Activated T-helper 17 cell treated with anti-CD3 and anti-CD28 coated beads, Interleukin-2, amount 50 U/mL, for 72 hours (primary cell): ENCODE measurements at regions not wholly inside any gene's neighbourhood (a gene's known extent, or its start where the extent isn't known, plus 50 kb on each side); places are given as distances from the start of the nearest gene placed in this dataset.

Experiments
- ATAC-seq: fragments of 150-1000 bp; cut with Tn5 transposase; replicated peaks from 2 replicates; pipeline ENCODE4 v1.10.0; 2021; ENCODE audit warnings: mild to moderate bottlenecking, moderate library complexity
- H3K27ac Mint-ChIP-seq: one replicate; pipeline ENCODE4 v1.8.0; 2022; ENCODE audit warnings: mixed read lengths
- H3K27me3 Mint-ChIP-seq: one replicate; pipeline ENCODE4 v1.8.0; 2022; ENCODE audit warnings: mixed read lengths
- H3K36me3 Mint-ChIP-seq: one replicate; pipeline ENCODE4 v1.8.0; 2022; ENCODE audit warnings: low read depth, mild to moderate bottlenecking, mixed read lengths
- H3K4me1 Mint-ChIP-seq: one replicate; pipeline ENCODE4 v1.8.0; 2022; ENCODE audit warnings: mixed read lengths
- H3K4me3 Mint-ChIP-seq: one replicate; pipeline ENCODE4 v1.8.0; 2022; ENCODE audit warnings: mild to moderate bottlenecking, mixed read lengths
- H3K9me3 Mint-ChIP-seq: one replicate; pipeline ENCODE4 v1.8.0; 2022; ENCODE audit warnings: mixed read lengths

DNA sequence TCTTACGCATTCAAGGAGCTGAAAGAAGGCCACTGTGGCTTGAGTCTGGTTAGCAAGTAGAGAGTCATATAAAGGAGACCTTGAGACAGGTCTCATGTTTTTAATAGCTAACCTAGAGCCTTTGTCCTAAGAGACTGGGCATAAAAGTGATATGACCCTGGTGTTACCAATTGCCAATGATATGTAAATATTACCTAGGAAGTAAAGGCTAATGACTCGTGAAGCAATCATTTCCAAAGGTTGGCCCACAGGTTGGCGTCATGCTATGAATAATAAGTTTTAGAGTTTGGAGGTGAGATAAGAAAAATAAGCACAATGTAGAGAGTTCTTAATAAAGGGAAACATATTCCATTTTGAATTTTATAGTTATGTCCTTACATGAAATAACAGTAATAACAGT lies 116.6 kb upstream of the PLEKHA5 start:
- Mint-ChIP-seq H3K4me1 (no peaks in the 10 kb centered on the region), H3K36me3 (no peaks in the 10 kb centered on the region), H3K4me3 (no peak overlapping the region), H3K9me3 (no peaks in the 10 kb centered on the region), H3K27ac (no peak overlapping the region), H3K27me3 (peaks cover 7% of the 10 kb centered on the region)
- ATAC-seq = no peak

GRCh38 chr12:19014240-19014639 lies 115.3 kb upstream of the PLEKHA5 start:
- no peak overlapping the region for H3K27ac Mint-ChIP-seq
- no peaks in the 10 kb centered on the region for H3K9me3 Mint-ChIP-seq
- H3K36me3 Mint-ChIP-seq = no peaks in the 10 kb centered on the region
- H3K4me1 Mint-ChIP-seq = no peaks in the 10 kb centered on the region
- no peak overlapping the region for H3K4me3 Mint-ChIP-seq
- H3K27me3 Mint-ChIP-seq = peaks cover 7% of the 10 kb centered on the region
- no peak for ATAC-seq

- H3K36me3 Mint-ChIP-seq = no peaks in the 10 kb centered on the region
- ATAC-seq = no peak
- no peak overlapping the region for H3K27ac Mint-ChIP-seq
- H3K4me1 Mint-ChIP-seq = no peaks in the 10 kb centered on the region
- H3K4me3 Mint-ChIP-seq = no peak overlapping the region
- H3K27me3 Mint-ChIP-seq = peaks cover 7% of the 10 kb centered on the region
- H3K9me3 Mint-ChIP-seq = no peaks in the 10 kb centered on the region
Measured at GRCh38 chr12:19015285-19015684, 114.2 kb upstream of the PLEKHA5 start.

DNA sequence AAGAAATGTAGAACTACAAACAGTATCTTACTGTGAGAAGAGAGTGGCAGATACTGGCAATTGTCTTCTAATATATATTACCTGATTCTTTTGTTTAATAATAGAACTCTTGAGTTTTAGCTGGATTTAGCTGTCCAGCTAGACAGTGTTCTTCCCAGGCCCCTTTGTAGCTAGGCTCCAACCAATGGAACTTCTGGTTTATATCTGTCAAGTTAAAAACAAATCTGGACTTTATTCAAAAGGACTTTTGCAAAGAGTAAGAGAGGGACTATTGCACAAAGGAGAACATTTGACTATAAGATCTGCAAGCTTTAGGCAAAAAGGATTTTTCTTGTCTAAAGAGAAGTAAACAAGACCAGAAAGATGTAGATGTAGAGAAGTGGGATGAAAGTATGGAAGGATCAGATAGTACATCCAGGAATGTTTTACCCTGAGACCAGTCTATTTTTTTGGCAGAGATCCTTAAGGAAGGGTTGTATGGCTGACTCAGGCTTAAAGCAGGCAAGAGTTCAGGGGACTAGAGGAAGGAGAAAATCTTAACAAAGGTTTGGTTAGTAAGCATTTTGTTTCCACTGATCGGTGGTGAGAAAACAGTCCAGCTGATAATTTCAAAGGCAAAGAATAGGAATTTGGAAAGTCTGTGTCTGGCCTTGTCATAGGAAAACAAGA lies 111.1 kb upstream of the PLEKHA5 start:
- Mint-ChIP-seq H3K36me3 (no peaks in the 10 kb centered on the region), H3K27ac (no peak overlapping the region), H3K9me3 (no peaks in the 10 kb centered on the region), H3K27me3 (peaks cover 7% of the 10 kb centered on the region), H3K4me3 (no peak overlapping the region), H3K4me1 (no peaks in the 10 kb centered on the region)
- no peak for ATAC-seq

DNA sequence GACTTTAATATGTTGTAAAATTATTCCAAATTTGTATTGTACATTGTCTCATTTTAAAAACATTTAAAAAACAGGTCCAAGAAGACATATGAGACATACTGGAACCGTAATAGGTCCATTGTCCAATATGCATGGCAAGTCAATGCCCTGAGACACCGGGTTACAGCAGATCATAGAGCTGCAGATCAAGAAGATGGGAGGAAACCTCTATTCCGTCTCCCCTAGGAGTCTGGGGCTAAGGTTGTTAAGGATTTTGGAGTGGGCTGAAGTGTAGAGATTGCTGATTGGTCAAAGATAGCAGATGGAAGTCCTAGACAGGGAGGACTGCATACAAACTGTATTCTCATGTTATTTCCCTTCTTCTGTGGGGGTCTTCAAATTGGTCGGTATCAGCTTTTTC lies 108.3 kb upstream of the PLEKHA5 start:
- Mint-ChIP-seq H3K4me3 (no peak overlapping the region), H3K4me1 (no peaks in the 10 kb centered on the region), H3K27ac (no peak overlapping the region), H3K36me3 (no peaks in the 10 kb centered on the region), H3K27me3 (no peaks in the 10 kb centered on the region), H3K9me3 (no peaks in the 10 kb centered on the region)
- ATAC-seq = no peak

GRCh38 chr12:19021646-19022045 lies 107.9 kb upstream of the PLEKHA5 start:
- H3K27ac Mint-ChIP-seq = no peak overlapping the region
- H3K4me3 Mint-ChIP-seq = no peak overlapping the region
- no peak for ATAC-seq
- H3K4me1 Mint-ChIP-seq = no peaks in the 10 kb centered on the region
- no peaks in the 10 kb centered on the region for H3K27me3 Mint-ChIP-seq
- H3K9me3 Mint-ChIP-seq = no peaks in the 10 kb centered on the region
- H3K36me3 Mint-ChIP-seq = no peaks in the 10 kb centered on the region

DNA sequence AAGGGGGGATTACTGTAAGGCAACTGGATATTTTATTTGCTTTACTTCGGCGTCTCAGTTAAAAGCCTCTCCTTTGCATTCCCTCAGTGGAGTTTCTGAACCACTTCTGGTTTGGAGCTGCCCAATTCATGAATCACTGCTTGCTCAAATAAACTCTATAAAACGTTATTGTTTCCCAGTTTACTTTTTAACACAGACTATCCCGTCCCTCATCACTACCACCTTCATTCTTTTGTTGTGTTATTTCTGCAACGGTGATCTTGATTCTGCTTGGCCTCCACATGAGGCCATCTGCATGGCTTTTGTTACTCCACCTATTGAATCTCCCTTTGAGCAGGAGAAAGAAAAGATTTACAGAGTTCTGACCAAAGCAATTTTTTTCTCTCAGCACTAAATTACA lies 104.0 kb upstream of the PLEKHA5 start:
- no peak overlapping the region for H3K4me3 Mint-ChIP-seq
- no peaks in the 10 kb centered on the region for H3K9me3 Mint-ChIP-seq
- ATAC-seq = no peak
- H3K27me3 Mint-ChIP-seq = no peaks in the 10 kb centered on the region
- no peaks in the 10 kb centered on the region for H3K4me1 Mint-ChIP-seq
- no peaks in the 10 kb centered on the region for H3K36me3 Mint-ChIP-seq
- no peak overlapping the region for H3K27ac Mint-ChIP-seq

- Mint-ChIP-seq H3K27ac (no peak overlapping the region), H3K9me3 (no peaks in the 10 kb centered on the region), H3K36me3 (no peaks in the 10 kb centered on the region), H3K4me1 (no peaks in the 10 kb centered on the region), H3K27me3 (no peaks in the 10 kb centered on the region), H3K4me3 (no peak overlapping the region)
- ATAC-seq = no peak
Measured at GRCh38 chr12:19026034-19026433, 103.5 kb upstream of the PLEKHA5 start.

GRCh38 chr12:19026614-19027488 lies 102.7 kb upstream of the PLEKHA5 start:
- H3K36me3 Mint-ChIP-seq = no peaks in the 10 kb centered on the region
- H3K27me3 Mint-ChIP-seq = no peaks in the 10 kb centered on the region
- H3K4me3 Mint-ChIP-seq = no peak overlapping the region
- H3K9me3 Mint-ChIP-seq = no peaks in the 10 kb centered on the region
- H3K4me1 Mint-ChIP-seq = no peaks in the 10 kb centered on the region
- ATAC-seq = no peak
- H3K27ac Mint-ChIP-seq = no peak overlapping the region

GRCh38 chr12:19030180-19030579 lies 99.4 kb upstream of the PLEKHA5 start:
- H3K36me3 Mint-ChIP-seq = no peaks in the 10 kb centered on the region
- H3K27me3 Mint-ChIP-seq = no peaks in the 10 kb centered on the region
- H3K27ac Mint-ChIP-seq = no peak overlapping the region
- H3K4me1 Mint-ChIP-seq = no peaks in the 10 kb centered on the region
- no peak overlapping the region for H3K4me3 Mint-ChIP-seq
- H3K9me3 Mint-ChIP-seq = no peaks in the 10 kb centered on the region
- no peak for ATAC-seq

DNA sequence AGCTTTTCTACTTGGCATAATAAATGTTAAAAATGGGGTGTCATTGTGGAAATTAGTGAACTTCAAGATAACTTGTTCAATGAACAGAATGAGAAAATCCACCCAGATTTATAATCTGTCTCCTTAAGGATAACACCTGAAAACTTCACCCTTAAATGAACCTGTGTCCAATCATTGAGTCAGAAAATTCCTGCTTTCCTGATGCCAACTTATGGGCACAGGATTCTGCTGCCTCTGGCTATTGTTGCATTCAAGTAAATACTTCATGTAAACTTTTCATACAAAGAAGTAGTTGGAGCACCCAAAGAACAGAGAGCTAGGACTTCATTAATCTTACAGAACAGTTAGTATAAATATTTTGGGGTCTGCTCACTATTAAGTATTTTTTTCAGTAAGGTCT lies 98.9 kb upstream of the PLEKHA5 start:
- no peaks in the 10 kb centered on the region for H3K27me3 Mint-ChIP-seq
- H3K9me3 Mint-ChIP-seq = no peaks in the 10 kb centered on the region
- no peaks in the 10 kb centered on the region for H3K36me3 Mint-ChIP-seq
- H3K27ac Mint-ChIP-seq = no peak overlapping the region
- H3K4me1 Mint-ChIP-seq = no peaks in the 10 kb centered on the region
- H3K4me3 Mint-ChIP-seq = no peak overlapping the region
- no peak for ATAC-seq

DNA sequence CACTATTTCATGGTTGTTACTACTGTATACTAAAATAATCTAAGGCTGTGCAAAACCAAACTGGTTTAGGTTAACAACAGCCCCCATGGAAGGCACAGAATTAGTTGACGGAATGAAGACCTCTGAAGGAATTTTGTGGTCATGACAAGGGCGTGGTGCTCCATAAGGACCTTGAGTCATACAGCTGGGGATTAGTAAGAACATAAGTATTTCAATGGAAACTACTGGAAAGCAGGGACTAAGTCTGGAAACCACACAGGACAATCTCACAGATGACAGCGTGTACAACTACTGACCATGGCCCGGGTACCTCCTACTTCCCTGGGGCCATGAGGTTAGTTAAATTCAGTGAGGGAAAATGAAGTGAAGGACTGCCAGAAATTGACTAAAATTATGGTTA lies 98.5 kb upstream of the PLEKHA5 start:
- H3K4me3 Mint-ChIP-seq = no peak overlapping the region
- no peak overlapping the region for H3K27ac Mint-ChIP-seq
- H3K36me3 Mint-ChIP-seq = no peaks in the 10 kb centered on the region
- H3K27me3 Mint-ChIP-seq = no peaks in the 10 kb centered on the region
- no peak for ATAC-seq
- no peaks in the 10 kb centered on the region for H3K9me3 Mint-ChIP-seq
- no peaks in the 10 kb centered on the region for H3K4me1 Mint-ChIP-seq

DNA sequence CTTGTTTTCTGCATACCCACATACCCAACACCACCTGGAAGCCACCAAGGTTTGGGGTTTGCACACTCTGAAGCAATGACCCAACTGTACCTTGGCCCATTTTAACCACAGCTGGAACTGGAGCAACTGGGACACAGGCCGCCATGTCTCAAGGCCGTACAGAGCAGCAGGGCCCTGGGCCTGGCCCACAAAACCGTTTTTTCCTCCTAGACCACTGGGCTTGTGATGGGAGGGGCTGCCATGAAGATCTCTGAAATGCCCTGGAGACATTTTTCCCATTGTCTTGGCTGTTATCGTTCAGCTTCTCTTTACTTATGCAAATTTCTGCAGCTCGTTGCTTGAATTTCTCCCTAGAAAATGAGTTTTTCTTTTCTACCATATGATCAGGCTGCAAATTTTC lies 96.7 kb upstream of the PLEKHA5 start:
- Mint-ChIP-seq H3K4me1 (no peaks in the 10 kb centered on the region), H3K9me3 (no peaks in the 10 kb centered on the region), H3K27me3 (no peaks in the 10 kb centered on the region)

GRCh38 chr12:19033244-19033643 lies 96.3 kb upstream of the PLEKHA5 start:
- no peak for ATAC-seq
- Mint-ChIP-seq H3K27ac (no peak overlapping the region), H3K27me3 (no peaks in the 10 kb centered on the region), H3K36me3 (no peaks in the 10 kb centered on the region), H3K4me3 (no peak overlapping the region), H3K9me3 (no peaks in the 10 kb centered on the region), H3K4me1 (no peaks in the 10 kb centered on the region)

More for the DNA sequence above, 96.7 kb upstream of the PLEKHA5 start:
- no peak overlapping the region for H3K4me3 Mint-ChIP-seq
- no peak for ATAC-seq
- H3K36me3 Mint-ChIP-seq = no peaks in the 10 kb centered on the region
- H3K27ac Mint-ChIP-seq = no peak overlapping the region

- Mint-ChIP-seq H3K4me1 (no peaks in the 10 kb centered on the region), H3K4me3 (no peak overlapping the region), H3K27ac (no peak overlapping the region), H3K27me3 (no peaks in the 10 kb centered on the region), H3K36me3 (no peaks in the 10 kb centered on the region), H3K9me3 (no peaks in the 10 kb centered on the region)
- ATAC-seq = no peak
Measured at GRCh38 chr12:19034937-19035336, 94.6 kb upstream of the PLEKHA5 start.
